Cerebellar nuclear complex (tissue), 1 donor: ENCODE measurements at regions not wholly inside any gene's neighbourhood (a gene's known extent, or its start where the extent isn't known, plus 50 kb on each side); places are given as distances from the start of the nearest gene placed in this dataset.

Source experiments
- DNase-seq, 2 experiments: peaks; one replicate each; lab custom pipeline; 2025; lab: John Stamatoyannopoulos, UW

DNA sequence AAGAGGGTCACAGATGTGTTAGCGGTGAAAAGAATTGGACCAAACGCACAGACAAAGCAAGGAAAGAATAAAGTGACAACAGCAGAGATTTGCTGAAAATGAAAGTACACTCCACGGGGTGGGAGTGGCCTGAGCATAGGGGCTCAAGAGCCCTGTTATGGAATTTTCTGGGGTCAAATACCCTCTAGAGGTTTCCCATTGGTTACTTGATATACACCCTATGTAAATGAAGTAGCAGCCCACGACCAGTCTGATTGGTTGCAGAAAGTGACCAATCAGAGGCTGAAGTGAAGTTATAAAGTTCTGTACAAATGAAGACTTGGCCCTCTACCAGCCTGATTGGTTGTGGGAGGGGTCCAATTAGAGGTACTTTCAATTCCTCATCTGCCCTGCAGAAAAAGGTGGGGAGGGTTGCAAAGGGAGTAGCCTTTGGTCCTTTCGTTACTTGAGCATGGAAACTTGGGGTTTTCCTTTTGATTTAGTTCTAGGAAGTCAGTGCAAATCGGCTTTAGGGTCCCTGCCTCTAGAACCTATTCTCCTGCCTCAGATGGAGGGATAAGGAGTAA lies 125.6 kb upstream of the PRPS1L1 start:
- DNase-seq, result no peak

DNA sequence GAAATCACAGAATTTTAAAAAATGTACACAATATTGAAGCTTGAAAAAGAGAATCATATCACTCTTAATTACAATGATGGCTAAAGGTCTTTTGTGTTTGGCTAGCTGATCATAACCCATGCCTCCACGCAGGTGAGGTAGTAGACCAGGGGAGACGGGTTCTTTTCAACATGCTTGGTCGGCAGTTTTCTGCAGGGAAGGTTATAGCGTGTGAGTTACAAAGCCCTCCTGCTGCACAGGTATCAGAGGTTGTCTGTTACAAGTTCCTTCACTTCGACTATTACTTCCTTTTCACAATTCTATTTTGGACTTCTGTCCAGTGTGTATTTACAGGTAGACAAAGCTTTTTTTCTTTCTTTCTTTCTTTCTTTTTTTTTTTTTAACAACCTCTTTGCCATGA lies 127.1 kb upstream of the PRPS1L1 start:
- no peak for DNase-seq

DNA sequence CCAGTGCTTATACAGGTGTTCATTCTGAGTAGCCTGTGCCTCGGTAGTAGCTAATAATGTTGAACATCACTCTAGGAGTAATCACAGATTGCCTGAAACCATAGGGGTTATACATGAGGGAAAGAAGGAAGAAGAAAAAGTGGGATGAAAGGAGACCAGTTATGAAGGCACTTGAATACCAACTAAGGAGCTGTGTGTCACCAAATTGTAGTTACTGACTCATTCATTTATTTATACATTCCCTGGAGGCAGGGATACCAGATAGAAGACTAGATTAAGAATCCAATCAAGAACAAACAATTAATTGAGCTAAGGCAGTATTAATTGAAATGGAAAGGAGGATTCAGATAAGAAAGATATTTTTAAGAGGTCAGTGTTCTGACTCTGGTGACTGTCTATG lies 129.6 kb upstream of the PRPS1L1 start:
- no peak for DNase-seq

DNA sequence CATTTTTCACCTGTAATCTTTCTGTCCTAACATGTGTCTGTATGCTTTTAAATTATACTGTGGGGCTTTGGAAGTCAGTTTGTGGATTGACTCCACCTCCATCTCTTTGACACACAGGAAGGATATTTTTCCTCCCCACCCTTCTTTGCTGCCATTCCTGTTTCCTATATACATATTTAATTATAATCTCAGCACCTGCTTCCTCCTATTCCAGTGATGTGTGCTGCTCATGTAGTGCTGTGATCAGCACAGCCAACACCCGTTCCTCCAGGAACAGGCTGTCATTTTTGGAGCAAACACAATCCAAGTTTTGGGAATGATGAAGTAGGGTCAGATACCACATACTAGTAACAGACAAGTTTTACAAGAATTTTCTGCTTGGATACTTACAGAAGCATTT lies 135.0 kb upstream of the PRPS1L1 start:
- no peak for DNase-seq

DNA sequence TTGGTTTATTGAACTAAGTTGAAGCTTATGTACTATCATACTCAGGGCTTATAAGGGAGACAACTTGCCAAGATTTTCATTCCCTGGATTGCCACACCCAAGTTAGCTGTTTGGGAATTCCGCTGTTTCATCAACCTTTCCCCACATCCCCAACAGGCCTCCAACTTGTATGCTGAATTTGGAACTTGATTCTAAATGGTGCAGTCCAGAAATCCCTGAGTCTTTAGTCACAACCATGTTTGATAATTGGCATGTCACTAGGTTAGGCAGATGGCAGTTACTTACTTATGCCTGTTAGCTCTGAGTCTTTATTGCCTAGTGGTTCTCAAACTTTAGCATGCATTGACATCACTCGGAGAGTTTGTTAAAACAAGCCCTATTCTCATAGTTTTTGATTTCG lies 135.4 kb upstream of the PRPS1L1 start:
- no peak for DNase-seq

DNA sequence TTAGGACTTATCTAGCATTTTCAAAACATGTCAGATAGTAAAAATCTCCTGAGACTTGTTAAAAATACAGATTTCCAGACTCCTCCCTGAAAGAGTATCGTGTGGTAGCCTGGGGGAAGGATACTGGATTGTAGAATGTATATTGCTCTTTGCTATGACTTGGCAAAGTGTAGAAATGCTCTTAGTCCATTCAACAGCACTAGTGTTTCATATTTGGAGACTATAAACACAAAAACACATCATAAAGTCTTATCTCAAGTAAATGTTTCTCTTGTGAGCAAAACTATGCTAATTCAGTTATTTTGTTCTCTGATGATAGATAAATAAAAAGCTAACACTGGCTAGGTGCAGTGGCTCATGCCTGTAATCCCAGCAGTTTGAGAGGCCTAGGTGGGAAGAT lies 137.5 kb upstream of the PRPS1L1 start:
- DNase-seq, result no peak

DNA sequence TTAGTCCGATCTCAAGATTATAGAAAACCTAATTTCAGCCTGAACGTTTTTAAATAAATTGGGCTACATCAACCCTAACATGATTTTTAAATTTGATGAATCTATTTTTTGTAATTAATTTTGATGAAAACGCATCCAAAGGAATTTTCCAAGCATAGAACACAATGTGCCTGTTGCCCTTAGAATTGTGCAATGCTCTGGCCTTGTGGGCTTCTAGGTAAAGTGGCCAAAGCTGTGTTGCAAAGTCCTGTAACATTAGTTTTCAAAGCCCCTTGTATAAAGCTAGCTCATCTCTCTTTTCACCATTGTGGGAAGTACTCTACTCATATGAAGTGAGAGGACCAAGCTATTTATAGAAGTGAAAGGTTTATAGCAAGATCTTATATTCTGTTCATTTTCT lies 138.4 kb upstream of the PRPS1L1 start:
- DNase-seq, result no peak

DNA sequence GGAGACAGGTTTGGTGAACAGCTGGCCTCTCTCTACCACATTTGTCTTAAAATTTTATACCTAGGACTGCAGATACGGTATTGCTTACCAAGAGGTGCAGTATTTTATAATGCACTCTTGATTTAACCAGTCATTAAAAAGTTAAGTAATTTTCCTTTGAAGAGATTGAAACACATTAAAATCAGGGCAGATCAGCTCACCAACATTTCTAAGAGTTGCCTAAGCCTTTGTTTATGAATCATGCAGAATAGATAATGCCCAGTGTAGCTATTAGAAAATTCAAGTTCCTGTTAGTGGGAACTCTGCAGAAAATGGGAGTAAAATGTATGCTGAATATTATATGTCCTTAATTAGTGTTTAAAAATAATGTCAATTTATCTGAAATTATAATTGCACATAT lies 140.2 kb upstream of the PRPS1L1 start:
- DNase-seq, result no peak

DNA sequence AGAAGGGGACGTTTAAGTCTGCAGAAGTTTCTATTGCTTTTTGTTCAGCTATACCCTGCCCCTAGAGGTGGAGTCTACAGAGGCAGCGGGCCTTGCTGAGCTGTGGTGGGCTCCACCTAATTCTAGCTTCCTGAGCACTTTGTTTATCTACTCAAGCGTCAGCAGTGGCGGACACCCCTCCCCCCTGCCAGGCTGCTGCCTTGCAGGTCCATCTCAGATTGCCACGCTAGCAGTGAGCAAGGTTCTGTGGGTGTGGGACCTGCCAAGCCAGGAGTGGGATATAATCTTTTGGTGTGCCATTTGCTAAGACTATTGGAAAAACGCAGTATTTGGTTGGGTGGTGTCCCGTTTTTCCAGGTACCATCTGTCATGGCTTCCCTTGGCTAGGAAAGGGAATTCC lies 147.3 kb upstream of the PRPS1L1 start:
- no peak for DNase-seq

DNA sequence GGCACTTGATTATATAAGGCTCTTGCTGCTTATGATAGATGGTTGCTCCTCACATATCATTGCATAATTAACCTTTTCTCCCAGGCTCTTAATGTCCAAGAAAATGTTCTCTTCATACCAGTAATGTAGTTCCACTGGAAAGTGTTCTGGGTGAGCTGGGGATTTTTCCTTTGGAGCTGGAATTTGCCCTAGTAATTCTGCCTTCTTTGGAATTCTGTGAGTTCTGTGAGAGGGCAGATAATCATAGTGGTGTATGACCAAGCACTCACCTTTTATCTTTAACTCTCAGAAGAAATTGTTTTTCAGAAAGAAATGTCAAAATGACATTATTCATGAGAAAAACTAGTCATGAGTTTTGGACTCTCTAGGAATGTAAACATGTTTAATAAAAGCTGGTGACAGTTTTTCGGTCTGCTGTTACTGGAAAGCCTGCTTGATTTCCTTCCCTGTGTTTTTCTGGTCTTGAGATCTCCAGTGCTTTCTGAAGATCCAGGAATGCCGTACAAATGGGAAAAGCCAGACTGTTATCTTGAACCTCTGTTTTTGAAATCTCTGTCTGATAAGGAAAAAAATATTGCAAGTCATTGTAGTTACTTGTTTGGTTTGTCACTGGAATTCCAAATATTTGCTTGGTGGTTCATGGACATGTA lies 148.3 kb upstream of the PRPS1L1 start:
- DNase-seq, result no peak

DNA sequence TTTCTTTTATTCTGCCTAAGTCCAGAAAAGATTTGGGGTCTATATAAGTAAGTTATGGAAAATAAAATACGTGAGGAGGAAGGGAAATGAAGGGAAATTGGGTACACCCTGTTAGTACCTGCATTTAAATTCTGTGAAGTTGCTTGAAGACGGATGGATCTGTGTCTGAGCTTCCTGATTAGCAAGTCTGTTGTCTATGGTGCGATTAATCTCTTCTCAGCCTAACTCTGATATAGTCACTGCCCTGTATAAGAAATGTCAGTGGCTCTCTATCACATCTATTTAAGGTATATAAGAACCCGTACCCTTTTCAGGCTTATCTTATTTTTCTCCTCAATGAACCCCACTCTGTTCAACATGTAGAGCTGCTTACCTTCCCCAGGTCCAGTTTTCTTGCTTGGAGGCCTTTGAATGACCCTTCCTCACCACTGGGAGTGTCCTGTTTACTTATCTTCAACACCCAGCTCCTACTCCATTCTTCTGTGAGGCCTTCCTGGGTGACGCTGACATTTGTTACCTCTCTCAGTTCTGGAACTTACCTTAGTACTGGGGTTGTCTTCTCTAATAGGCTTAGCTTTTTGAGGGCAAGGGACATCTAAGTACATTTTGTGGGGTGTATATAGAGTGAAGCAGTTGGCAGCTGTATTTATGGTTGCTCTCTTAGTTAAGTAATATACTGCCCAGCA lies 149.6 kb upstream of the PRPS1L1 start:
- DNase-seq, result no peak

DNA sequence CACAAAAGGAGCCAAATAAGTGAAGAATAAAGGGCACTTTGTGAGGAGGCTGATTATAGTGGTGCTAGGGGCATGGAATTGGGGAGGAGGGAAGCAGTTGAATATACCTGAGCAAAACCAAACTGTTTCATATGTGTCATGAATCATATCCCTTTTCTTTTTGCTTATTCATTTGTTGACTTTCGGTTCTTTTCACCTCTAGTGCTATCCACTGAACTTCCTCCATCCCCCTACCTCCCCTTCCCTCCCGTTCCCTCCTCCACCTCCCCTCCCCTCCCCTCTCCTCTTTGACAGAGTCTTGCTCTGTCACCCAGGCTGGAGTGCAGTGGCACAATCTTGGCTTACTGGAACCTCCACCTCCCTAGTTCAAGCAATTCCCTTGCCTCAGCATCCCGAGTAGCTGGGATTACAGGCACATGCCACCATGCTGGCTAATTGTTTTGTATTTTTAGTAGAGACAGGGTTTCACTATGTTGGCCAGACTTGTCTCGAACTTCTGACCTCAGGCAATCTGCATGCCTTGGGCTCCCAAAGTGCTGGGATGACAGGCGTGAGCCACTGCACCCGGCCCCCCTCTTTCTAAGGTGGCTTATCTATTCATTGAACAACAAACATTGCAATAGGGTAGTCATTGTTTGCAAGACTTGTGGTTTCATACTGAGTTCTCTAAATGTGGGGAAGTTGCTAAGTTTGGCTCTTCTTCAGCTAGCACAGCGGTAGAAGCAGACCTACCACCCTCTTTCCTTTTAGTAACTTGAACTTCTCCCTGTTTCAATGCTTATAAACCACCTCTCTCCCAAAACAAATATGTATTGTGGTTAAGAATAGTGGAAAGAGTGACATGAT lies 150.4 kb upstream of the PRPS1L1 start:
- DNase-seq, result no peak

DNA sequence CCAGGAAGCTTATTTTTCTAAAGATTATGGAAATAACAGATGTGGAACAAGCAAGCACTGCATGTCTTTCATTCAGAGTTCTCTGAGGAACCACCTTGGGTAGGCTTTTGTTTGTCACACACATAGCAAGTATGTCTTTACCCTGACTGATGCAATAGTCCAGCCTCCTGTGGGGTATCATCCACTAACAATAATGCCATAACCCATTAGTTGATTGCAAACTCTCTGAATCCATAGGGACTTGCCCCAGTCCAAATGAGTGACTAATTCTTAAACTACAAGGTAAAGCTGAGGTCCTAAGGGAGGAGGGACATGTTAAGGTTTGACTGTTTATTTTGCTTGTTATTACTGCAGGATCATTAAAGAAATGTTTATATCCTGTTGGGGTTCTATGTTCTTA lies 151.4 kb upstream of the PRPS1L1 start:
- no peak for DNase-seq

DNA sequence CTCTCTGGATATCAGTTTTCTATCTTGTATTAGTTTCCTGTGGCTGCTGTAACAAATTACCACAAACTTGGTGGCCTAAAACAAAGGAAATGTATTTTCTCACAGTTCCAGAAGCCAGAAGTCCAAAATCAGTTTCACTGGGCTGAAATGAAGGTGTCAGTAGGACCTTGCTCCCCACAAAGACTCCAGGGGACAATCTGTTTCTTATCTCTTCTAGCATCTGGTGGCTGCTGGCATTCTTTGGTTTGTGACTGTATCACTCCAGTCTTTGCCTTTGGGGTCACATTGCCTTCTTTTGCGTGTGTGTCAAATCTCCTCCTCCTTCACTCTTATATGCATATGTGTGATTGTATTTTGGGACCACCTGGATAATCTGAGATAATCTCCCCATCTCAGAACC lies 153.0 kb upstream of the PRPS1L1 start:
- no peak for DNase-seq

DNA sequence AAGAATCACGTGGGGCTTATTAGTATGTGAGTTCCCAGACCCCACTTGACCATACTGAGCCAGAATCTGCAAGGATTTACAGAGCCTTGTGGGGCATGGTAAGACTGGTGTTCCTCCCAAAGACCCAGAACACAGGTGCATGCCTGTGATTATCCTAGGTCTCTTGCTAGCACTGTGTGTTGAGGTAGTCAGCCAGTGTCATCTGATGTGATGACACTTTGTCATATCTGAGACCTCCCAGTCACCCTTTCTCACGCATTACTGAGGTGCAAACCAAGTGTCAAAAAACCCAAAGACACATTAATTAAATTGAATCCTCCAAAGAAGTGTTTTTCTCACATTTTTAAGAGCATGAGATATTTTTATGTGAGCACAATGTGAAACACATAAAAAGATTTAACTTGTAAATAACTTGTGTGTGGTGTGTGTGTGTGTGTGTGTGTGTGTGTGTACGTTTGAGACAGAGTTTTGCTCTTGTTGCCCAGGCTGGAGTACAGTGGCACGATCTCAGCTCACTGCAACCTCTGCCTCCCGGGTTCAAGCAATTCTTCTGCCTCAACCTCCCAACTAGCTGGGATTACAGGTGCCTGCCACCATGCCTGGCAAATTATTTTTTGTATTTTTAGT lies 162.0 kb upstream of the PRPS1L1 start:
- DNase-seq, result no peak

DNA sequence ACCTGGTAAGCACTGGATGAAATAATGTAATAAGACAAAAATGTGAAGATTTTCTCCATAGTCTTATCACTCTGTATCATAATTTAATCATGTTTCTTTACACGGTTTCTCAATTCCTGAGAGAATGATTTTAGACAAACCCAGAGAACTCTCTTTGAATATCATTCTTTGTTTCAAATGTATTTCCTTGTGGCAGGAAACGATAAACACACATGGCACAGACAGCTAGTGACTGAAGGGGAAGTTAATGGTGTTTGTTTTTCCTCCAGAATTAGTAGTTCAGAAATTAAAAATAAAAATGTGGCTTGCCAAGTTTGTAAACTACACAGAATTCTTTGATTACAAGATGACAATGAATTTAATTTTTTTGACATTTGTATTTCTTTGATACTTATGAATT lies 163.7 kb upstream of the PRPS1L1 start:
- no peak for DNase-seq

DNA sequence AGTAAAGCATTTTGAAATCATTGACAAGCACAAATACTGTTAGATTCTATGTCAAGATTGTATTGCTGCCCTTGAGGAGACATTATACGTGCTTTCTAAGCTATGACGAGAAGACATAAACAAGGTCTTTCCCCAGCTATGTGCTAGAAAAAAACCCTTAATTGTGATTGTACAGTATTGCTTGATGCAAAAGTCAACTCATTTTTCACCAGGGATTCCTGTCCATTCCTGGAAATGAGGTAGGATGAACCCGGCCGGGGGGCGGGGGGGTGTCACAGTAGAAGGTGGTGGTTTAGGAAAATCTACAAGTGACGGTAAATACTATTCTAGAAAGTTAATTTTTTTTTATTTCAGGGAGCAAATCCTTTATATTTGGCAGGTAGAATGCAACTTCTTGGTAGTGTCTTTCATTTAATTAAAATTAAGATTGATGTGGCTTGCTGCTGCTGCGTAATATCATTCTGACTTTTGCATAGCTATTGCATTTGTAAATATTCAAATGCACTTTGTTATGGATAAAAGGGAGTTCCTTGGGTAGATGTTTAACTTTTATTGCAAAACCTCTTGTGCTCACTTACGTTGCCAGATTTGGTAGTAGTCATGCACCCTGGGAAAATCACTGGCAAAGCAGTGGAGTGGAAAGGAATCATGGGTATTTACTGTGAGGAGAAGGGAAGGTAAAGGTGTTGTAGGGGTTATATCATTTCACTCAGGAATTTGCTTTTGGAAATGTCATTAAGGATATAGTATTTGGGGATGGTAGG lies 164.4 kb upstream of the PRPS1L1 start:
- no peak for DNase-seq

DNA sequence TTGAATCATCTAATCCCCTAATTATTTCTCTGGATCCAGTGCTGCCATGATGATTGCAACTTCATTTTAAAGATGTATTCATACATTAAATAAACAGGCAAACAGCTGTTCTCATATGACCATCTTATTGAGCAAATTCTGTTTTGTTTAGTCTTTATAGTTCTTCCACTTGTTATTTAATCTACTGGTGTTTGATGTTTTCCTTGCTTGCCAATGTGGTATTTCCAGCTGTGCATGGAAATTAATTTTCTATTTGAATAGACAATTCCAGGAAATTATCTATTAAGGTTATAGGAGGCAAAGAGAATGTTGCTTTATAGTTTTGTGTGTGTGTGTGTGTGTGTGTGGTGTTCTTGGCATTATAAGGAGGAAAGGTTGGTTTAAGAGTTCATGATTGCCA lies 167.0 kb upstream of the PRPS1L1 start:
- DNase-seq, result no peak

DNA sequence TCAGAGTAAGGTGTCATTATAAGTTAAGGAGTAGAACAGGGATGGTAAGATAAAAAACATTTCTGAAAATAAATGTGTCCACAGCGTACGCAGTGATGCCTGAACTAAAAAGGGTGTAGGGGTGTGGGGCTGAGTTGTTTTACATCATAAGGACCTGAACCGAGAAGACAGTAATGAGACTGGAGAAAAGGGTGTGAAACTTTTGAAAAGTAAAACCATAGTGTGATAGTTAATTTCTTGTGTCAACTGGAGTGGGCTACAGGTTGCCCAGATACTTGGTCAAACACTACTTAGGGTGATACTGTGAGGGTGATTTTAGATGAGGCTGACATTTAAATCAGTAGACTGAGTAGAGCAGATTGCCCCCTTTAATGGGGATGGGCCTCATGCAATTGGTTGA lies 169.0 kb upstream of the PRPS1L1 start:
- no peak for DNase-seq

DNA sequence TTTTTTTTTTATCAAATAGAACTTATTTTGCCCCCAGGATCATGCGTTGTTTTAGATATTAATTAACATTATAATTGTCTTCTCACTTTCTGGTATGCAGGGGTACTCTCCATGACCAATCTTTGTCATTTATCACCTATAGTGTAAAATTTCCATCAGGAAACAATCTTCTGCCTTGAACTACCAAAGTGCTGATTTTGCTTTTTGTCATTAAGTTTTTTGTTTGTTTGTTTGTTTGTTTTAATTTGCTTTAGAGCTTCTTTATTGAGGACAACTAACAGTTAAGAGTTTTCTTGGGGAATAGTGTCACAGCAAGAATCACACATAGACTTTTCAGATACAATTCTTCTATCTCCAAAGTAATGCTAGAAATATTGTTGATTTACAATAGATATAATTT lies 171.2 kb upstream of the PRPS1L1 start:
- DNase-seq, result no peak

DNA sequence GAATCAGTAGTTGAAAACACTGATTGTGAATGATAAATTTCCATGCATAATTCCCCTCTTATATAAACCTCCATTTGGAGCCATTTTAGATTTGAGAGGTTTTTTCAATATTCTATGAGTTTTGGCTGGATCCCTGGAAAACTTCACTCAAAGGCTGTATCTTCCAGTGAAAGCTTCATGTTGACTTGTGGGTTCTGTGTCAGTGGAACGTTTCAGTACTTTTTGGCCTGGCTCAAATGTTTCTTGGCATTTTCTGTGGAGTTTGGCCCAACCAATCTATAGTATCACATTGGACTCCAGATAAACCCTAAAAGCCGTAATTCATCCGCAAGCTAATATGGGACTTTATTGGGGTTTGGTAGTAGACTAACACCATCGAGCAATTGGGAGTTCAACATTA lies 172.6 kb upstream of the PRPS1L1 start:
- no peak for DNase-seq

DNA sequence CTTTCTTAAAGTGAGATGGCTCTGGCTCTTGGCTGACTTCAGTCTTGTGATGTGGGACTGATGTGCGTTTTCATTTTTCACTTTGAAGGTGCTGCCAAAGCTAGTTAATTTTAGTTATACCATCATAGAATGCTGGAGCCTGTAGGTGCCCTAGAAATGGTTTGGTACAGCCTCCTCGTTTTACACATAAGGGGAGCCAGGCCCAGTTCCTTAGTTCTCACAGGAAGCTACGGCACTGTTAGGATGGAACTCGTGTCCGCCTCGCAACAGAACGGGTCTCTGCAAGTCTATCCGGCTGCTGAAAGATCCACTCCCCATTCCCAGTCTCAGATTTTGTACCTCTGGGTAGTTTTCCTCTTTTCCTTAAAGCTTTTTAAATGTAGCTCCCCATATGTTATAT lies 173.2 kb upstream of the PRPS1L1 start:
- DNase-seq, result no peak
